WI38 (cell line): ENCODE measurements at regions not wholly inside any gene's neighbourhood (a gene's known extent, or its start where the extent isn't known, plus 50 kb on each side); places are given as distances from the start of the nearest gene placed in this dataset.

Experiments used
- H3K4me3 ChIP-seq: 2 replicates; pipeline ENCODE4 v1.5.1; 2011; ENCODE audit warnings: low read depth, mild to moderate bottlenecking, control low read depth, low read length
- TF ChIP-seq, protein P1 (sequence below): IDR thresholded peaks from 2 replicates; pipeline ENCODE4 v1.5.1; 2012; ENCODE audit warnings: low read depth, mild to moderate bottlenecking, control low read depth, low read length

DNA sequence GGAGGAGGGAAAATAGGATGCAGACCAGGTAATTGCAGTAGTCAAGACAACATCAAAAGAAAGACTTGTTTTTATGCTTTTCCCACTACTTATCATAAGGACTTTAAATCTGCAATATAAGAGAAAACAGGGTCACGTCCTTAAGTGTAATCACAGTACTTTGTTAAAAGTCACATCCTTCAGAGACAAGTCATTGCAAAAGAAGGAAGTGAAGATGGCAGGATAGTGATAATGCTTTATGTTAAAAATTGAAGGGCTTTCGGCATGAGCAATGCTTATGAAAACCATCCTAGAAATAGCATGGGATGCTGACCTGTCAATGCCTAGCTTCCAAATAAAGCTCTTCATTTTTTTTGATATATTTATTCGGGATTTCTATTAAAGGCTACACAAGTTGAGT is 110.2 kb upstream of the TENM3 start:
- no peak overlapping the region for H3K4me3 ChIP-seq
- TF ChIP-seq, protein P1, sequence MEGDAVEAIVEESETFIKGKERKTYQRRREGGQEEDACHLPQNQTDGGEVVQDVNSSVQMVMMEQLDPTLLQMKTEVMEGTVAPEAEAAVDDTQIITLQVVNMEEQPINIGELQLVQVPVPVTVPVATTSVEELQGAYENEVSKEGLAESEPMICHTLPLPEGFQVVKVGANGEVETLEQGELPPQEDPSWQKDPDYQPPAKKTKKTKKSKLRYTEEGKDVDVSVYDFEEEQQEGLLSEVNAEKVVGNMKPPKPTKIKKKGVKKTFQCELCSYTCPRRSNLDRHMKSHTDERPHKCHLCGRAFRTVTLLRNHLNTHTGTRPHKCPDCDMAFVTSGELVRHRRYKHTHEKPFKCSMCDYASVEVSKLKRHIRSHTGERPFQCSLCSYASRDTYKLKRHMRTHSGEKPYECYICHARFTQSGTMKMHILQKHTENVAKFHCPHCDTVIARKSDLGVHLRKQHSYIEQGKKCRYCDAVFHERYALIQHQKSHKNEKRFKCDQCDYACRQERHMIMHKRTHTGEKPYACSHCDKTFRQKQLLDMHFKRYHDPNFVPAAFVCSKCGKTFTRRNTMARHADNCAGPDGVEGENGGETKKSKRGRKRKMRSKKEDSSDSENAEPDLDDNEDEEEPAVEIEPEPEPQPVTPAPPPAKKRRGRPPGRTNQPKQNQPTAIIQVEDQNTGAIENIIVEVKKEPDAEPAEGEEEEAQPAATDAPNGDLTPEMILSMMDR, result no peak

GRCh38 chr4:182134261-182134660 is 108.9 kb upstream of the TENM3 start:
- no peak overlapping the region for H3K4me3 ChIP-seq
- TF ChIP-seq, protein P1, result no peak

- TF ChIP-seq, protein P1, result no peak
These were observed 107.0 kb upstream of the TENM3 start for GRCh38 chr4:182136201-182136600.

DNA sequence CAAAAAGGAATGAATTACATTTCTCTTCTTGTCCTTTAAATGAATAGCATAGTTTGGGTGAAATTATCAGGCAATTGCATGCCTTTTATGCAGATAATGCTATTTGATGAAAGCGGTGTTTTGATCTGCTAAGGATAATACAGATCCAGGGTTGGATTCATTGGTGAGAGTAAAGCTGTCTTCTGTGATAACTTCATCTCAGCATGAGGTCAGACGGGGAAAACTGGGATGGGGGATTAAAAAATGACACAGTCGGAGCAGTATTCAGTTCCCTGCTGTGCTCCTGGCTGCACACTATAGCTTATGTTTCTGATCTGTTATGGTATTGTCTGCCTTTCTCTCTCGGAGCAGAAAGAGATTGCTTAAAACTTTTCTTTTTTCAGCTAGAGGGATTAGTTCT is 105.9 kb upstream of the TENM3 start:
- no peak overlapping the region for H3K4me3 ChIP-seq
- TF ChIP-seq, protein P1, result no peak

More at GRCh38 chr4:182136201-182136600, 107.0 kb upstream of the TENM3 start:
- H3K4me3 ChIP-seq, result no peak overlapping the region

- peak overlapping the region; percentile 41 for H3K4me3 ChIP-seq
- TF ChIP-seq, protein P1, result no peak
These were observed 103.7 kb upstream of the TENM3 start for GRCh38 chr4:182139491-182139890.

- H3K4me3 ChIP-seq, result no peak overlapping the region
These were observed 102.7 kb upstream of the TENM3 start for GRCh38 chr4:182140547-182140946.

GRCh38 chr4:182141061-182141460 is 102.1 kb upstream of the TENM3 start:
- H3K4me3 ChIP-seq, result no peak overlapping the region
- TF ChIP-seq, protein P1, result no peak

More at GRCh38 chr4:182140547-182140946, 102.7 kb upstream of the TENM3 start:
- TF ChIP-seq, protein P1, result no peak
